Skeletal muscle satellite cell (primary cell): ENCODE measurements at regions not wholly inside any gene's neighbourhood (a gene's known extent, or its start where the extent isn't known, plus 50 kb on each side); places are given as distances from the start of the nearest gene placed in this dataset.

ENCODE experiments used
- H3K27me3 ChIP-seq: 2 replicates; pipeline ENCODE4 v1.7.0; 2013; ENCODE audit warnings: low read length; ENCODE audit not compliant: control insufficient read depth, insufficient read depth
- H3K36me3 ChIP-seq: 2 replicates; pipeline ENCODE4 v1.7.0; 2013; ENCODE audit warnings: mild to moderate bottlenecking, control low read depth, low read length; ENCODE audit not compliant: insufficient read depth
- H3K4me1 ChIP-seq: 2 replicates; pipeline ENCODE4 v1.7.0; 2013; ENCODE audit warnings: low read length; ENCODE audit not compliant: control insufficient read depth, insufficient read depth
- H3K4me2 ChIP-seq: 2 replicates; pipeline ENCODE4 v1.7.0; 2013; ENCODE audit warnings: mild to moderate bottlenecking, low read length
- H3K4me3 ChIP-seq: 2 replicates; pipeline ENCODE4 v1.7.0; 2013; ENCODE audit warnings: low read length
- H3K9ac ChIP-seq: 2 replicates; pipeline ENCODE4 v1.7.0; 2013; ENCODE audit warnings: mild to moderate bottlenecking, low read depth, low read length, moderate library complexity
- H3K9me3 ChIP-seq: replicated peaks from 2 replicates; pipeline ENCODE4 v1.7.0; 2013; ENCODE audit warnings: mild to moderate bottlenecking, control low read depth, low read length

DNA sequence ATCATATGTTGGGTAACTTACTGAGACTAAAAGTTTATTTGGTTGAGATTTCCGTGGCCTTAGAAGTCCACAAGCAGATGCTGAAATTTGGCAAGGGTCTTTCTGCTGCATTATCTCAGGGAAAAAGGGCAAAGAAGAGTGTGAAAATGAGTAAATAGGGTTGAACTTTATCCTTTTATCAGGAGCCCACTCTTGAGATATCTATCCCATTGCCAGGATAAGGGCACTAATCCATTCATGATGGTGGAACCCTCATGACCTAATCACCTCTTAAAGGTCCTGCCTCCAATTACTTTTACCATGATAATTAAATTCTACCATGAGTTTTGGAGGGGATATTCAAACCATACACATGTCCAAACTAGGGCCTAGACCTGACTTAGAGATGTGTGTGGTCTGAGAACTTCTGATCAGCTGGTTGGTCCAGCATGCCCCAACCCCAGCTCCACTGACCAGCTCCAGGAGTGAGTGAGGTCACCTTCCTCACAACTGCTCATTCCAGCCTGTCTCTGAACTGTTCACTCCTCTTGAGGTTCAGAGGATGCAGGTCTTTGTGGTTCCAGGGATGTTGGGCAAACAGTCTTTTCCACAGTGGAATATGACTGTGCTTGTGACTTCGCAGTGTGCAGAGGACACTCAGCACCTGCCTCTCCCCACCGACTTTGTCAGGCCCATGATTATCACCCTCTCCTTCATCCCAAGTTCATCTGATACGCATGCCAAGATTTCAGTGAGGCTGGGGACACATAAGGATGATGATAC, 130.1 kb upstream of the TOP3B start:
- no peaks in the 10 kb centered on the region for H3K9me3 ChIP-seq
- H3K36me3 ChIP-seq, result no peaks in the 10 kb centered on the region

DNA sequence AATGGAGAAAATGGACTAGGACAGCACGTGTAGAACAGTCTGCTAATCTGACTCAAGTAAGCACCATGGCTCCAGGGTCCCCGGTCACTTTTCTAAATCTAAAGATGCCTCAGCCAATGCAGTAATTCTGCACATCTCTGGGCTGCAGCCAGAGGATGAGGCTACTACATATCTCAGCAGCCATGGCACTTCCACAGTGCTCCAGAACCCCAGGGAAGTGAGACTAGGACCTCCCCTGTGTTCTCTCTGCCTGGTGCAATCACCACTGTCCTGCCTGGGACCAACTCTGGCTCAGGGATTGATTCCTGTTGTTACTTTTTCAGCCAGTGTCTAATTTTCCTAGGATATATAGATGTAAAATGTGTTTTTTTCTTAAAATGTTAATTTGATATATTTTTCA, 129.4 kb upstream of the TOP3B start:
- no peak overlapping the region for H3K9ac ChIP-seq
- H3K4me3 ChIP-seq, result no peak overlapping the region
- H3K4me1 ChIP-seq, result peaks cover 11% of the 10 kb centered on the region
- H3K36me3 ChIP-seq, result no peaks in the 10 kb centered on the region
- no peaks in the 10 kb centered on the region for H3K9me3 ChIP-seq
- peaks cover 14% of the 10 kb centered on the region for H3K27me3 ChIP-seq
- H3K4me2 ChIP-seq, result no peak overlapping the region

More for the DNA sequence above, 130.1 kb upstream of the TOP3B start:
- Histone ChIP-seq H3K4me2 (no peak overlapping the region), H3K27me3 (peaks cover 8% of the 10 kb centered on the region), H3K9ac (no peak overlapping the region), H3K4me3 (no peak overlapping the region), H3K4me1 (peaks cover 11% of the 10 kb centered on the region)

DNA sequence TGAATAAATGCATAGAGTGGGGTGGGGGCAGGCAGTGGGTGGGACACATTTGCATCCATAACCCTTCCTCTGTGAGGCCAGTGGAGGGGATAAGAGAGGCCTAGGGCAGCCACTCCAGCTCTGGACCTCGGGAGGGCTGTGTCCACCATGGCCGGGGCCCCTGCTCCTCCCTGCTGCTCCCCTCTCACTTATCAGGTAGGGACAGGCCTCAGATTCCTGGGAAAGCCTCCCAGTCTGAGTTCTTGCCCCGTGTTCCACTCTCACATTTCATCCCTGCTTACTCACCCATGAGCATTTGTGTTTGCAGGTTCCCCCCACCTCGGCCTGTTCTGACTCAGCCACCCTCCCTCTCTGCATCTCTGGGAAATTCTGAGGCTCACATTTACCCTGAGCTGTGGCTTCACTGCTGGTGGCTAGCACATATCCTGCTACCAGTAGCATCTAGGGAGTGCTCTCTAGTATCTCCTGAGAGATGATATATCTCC, 128.7 kb upstream of the TOP3B start:
- Histone ChIP-seq H3K4me1 (peaks cover 11% of the 10 kb centered on the region), H3K36me3 (no peaks in the 10 kb centered on the region), H3K9ac (no peak overlapping the region), H3K9me3 (no peaks in the 10 kb centered on the region), H3K27me3 (peaks cover 14% of the 10 kb centered on the region), H3K4me2 (peak overlapping the region; percentile 38), H3K4me3 (no peak overlapping the region)

DNA sequence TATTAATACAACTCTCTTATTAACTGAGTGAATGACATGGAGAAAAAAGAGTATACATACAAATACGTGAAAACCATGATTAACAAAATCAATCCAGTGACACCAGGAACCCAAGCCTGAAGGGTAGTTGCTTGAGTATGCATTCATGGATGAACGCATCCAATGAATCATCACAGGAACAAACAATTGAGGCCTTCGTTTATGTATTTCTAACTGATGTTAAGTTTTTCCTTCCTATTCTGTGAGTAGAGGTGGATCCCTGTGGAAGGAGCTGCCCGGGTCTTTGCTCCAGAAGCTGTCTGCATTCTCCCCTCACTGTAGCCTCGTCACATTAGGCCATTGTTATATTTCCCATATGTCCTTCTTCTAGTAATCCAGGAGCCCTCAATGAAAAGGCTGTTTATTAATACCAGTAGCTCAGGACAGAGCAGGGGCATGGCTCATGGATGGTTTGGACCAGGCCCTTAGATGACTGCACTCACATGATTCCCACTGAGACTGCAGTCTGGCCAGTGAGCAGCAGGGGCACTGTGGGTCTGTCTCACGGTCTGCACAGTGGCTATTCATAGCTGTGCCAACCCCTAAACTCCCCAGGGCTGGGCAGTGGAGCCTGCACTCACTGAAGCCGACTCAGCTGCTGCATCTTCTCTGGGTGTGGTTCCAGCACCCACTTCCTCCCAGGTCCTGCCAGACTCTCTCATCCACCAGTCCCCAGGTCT, 128.1 kb upstream of the TOP3B start:
- Histone ChIP-seq H3K4me2 (peak overlapping the region; percentile 38), H3K4me1 (peaks cover 11% of the 10 kb centered on the region), H3K27me3 (peaks cover 14% of the 10 kb centered on the region), H3K4me3 (no peak overlapping the region), H3K9ac (no peak overlapping the region), H3K36me3 (no peaks in the 10 kb centered on the region), H3K9me3 (no peaks in the 10 kb centered on the region)

DNA sequence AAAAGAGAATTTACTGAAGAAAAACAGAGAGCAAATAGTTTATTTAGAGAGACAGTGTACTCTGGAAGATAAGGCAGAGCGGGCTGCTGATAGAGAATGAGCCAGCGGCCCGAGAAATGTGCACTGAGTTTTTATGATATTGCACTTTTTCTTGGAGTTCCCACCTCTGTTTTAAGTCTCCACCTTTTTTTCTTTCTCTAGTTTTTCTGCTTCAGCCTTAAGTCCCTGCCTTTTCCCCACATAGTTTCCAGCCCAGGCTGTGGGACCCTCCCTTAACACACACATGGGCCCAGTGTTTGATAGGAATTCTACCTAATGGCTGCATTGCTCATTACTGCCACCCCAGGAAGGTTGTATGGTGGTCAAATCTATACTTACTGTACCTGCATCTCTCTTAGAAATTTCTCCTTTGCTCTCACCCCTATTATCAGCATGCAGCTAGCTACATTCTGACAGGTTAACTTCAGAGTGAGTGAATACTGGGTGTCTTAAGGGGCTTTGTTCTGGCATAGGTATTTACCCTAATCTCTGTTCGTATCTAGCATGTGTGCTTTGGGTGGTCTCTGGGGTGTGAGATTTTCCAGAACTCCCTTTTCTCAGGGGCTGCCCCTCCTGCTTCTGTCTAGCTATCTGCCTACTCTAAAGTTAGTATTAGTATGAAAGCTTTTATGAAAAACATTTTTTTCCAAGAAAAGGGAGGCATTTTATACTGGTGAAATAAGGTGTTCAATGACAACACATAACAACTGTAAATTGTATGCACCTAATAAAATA, 127.3 kb upstream of the TOP3B start:
- H3K9me3 ChIP-seq, result no peaks in the 10 kb centered on the region
- no peaks in the 10 kb centered on the region for H3K36me3 ChIP-seq
- H3K4me3 ChIP-seq, result no peak overlapping the region
- no peak overlapping the region for H3K4me2 ChIP-seq
- H3K4me1 ChIP-seq, result peaks cover 11% of the 10 kb centered on the region
- peaks cover 14% of the 10 kb centered on the region for H3K27me3 ChIP-seq
- H3K9ac ChIP-seq, result no peak overlapping the region

DNA sequence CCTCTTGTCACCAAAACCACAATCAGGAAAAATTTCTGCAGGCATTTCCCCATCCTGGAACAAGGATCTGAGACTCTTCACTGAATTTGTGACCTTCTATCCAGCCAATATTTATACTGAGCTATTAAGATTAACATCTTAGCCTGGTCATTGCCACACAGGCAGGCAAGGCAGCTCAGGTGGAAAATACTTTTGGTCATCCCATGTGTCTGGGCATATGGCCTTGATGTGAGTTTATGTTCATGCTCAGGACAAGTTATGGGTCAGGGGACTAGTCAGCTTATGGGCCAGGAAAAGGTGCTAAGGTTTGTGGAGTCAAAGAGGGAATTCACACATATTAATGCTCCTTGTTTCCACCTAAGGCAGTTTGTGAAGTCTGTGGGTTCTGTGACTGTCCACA, 124.3 kb upstream of the TOP3B start:
- H3K9me3 ChIP-seq, result no peaks in the 10 kb centered on the region
- H3K4me2 ChIP-seq, result no peak overlapping the region
- H3K4me1 ChIP-seq, result peaks cover 11% of the 10 kb centered on the region
- H3K9ac ChIP-seq, result no peak overlapping the region
- no peaks in the 10 kb centered on the region for H3K36me3 ChIP-seq
- H3K4me3 ChIP-seq, result no peak overlapping the region
- H3K27me3 ChIP-seq, result peaks cover 12% of the 10 kb centered on the region

DNA sequence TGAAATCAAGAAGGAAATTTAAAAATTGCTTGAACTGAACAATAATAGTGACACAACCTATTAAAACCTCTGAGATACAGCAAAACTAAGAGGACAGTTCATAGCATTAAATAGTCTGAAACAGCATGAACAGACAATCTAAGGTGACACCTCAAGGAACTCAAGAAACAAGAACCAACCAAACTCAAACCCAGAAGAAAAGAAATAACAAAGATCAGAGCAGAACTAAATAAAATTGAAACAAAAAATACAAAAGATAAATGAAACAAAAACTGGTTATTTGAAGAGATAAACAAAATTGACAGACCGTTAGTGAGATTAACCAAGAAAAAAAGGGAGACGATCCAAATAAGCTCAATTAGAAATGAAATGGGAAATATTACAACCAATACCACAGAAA, 122.8 kb upstream of the TOP3B start:
- H3K9ac ChIP-seq, result no peak overlapping the region
- no peak overlapping the region for H3K4me3 ChIP-seq
- no peak overlapping the region for H3K4me2 ChIP-seq
- no peaks in the 10 kb centered on the region for H3K4me1 ChIP-seq
- no peaks in the 10 kb centered on the region for H3K9me3 ChIP-seq
- peaks cover 15% of the 10 kb centered on the region for H3K27me3 ChIP-seq
- H3K36me3 ChIP-seq, result no peaks in the 10 kb centered on the region

DNA sequence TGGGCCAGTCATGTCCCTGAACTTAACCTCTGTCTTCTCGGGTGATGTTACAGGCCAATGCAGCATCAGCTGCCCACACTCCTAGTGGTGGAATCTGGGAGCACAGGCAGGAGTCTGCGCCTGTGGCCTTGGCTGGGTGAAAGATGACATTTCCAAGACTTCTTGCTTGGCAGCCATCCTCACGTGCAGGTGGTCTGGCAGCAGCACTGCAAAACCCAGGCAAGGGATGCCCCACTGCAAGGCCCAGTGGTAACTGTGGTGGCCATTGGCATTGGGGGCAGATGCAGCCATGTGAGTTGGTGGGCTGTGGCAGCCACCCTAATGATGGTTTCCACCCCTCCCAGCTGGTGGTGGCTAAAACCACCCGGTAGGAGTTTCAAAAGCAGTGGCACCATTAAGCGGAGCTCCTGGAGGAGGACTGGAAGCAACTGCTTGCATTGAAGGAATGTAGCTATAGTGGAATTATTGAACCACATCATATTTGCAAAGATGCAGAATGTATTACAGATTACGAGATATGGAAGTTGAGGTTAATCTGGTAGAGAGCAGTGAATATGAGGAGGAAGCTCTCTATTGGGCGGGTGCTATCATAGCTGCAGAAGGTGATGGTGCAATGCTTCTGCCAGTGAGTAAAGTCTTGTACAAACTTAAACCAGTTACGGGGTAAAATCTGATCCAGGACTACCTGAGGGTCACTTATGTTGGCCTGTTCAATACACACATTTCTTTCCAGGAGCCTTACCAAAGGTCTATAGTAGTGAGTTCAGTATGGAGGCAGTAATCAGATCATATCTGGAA, 120.7 kb upstream of the TOP3B start:
- Histone ChIP-seq H3K4me1 (no peaks in the 10 kb centered on the region), H3K9me3 (no peaks in the 10 kb centered on the region), H3K27me3 (peaks cover 24% of the 10 kb centered on the region), H3K36me3 (no peaks in the 10 kb centered on the region), H3K4me3 (no peak overlapping the region), H3K9ac (no peak overlapping the region), H3K4me2 (no peak overlapping the region)

DNA sequence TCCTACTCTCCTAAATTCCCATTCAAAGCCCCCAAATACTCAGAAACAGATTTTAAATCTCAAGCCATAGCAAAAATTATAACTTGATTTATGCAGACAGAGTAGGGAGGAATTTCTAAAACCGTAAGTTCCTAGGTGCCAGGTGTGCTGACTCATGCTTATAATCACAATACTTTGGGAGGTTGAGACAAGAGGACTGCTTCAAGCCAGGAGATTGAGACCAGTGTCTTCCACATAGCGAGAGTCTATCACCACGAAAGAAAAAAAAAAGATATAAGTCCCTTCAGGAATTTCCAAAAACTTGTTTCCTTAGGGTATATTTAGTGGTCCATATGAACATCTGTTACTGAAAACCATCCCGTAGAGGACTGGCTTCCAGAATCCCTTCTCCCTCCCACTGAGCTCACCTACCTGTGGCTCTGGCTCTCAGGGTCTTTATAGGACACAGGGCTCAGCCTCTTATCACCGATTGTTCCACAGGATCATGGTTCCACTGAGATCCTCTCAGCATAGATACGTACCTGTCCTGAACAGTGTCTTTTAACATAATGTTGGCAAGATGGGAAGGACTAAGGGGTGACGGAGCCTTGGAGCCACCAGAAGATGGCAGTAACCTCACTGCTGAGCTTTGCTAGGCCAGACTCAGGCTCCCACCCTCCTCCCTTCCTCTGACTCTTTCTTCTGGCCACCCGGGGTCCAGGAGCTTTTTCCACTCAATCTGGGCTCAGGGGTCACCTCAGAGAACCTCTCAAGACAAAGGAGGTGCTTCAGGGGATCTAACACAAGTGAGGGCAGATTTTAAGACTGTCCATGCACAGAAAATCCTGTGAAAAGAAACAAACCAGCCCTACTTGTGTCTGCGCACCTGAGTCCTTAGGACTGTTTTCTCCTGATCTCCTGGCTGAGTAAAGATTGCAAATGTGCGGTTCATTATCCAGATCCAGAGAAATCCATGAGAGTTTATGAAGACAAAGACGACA, 117.5 kb upstream of the TOP3B start:
- Histone ChIP-seq H3K9me3 (no peaks in the 10 kb centered on the region), H3K4me3 (no peak overlapping the region), H3K9ac (no peak overlapping the region), H3K4me1 (no peaks in the 10 kb centered on the region), H3K27me3 (peaks cover 45% of the 10 kb centered on the region), H3K36me3 (no peaks in the 10 kb centered on the region), H3K4me2 (no peak overlapping the region)

DNA sequence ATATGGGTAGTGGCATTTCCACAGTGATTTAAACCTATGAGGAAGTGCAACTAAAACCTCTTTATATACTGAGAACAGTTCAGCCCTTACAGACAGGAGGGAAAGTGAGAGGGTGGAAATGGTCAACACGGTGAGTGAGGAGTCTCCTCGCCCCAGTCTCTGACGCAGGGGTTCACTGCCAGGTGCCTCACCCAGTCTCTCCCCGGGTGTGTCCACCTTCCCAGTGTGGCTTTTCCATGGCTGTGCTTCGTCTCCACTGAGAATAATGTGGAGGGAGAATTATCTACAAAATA, 116.6 kb upstream of the TOP3B start:
- Histone ChIP-seq H3K4me3 (no peak overlapping the region), H3K36me3 (no peaks in the 10 kb centered on the region), H3K4me1 (no peaks in the 10 kb centered on the region), H3K4me2 (no peak overlapping the region), H3K27me3 (peaks cover 47% of the 10 kb centered on the region), H3K9ac (no peak overlapping the region), H3K9me3 (no peaks in the 10 kb centered on the region)
